HG03460 (cell line): ENCODE measurements at regions not wholly inside any gene's neighbourhood (a gene's known extent, or its start where the extent isn't known, plus 50 kb on each side); places are given as distances from the start of the nearest gene placed in this dataset.
"Not testable (repeated sequence)": the region's sequence is repeated elsewhere in the genome, so short reads cannot be mapped to it uniquely, and the experiment has no call there.

Source experiments
- ATAC-seq: cut with Tn5 transposase; IDR thresholded peaks from one replicate; pipeline ENCODE4 v1.9.1; 2021; ENCODE audit not compliant: unreplicated experiment

GRCh38 chr5:63220244-63220643 lies 641.6 kb downstream of the LRRC70 start:
- no peak for ATAC-seq

- no peak for ATAC-seq
Observed at GRCh38 chr5:63217422-63217821, 638.8 kb downstream of the LRRC70 start.

- ATAC-seq: no peak
Observed at GRCh38 chr5:63213256-63213655, 634.6 kb downstream of the LRRC70 start.

- ATAC-seq: no peak
Observed at GRCh38 chr5:63211448-63212132, 633.0 kb downstream of the LRRC70 start.

- no peak for ATAC-seq
Observed at GRCh38 chr5:63205976-63206375, 627.4 kb downstream of the LRRC70 start.

- no peak for ATAC-seq
Observed at GRCh38 chr5:63201738-63202137, 623.1 kb downstream of the LRRC70 start.

- ATAC-seq: no peak
Observed at GRCh38 chr5:63194126-63194525, 615.5 kb downstream of the LRRC70 start.

- not testable (repeated sequence) for ATAC-seq
Observed at GRCh38 chr5:63180190-63180589, 601.6 kb downstream of the LRRC70 start.

GRCh38 chr5:63175850-63176249 lies 597.2 kb downstream of the LRRC70 start:
- no peak for ATAC-seq

- ATAC-seq: no peak
Observed at GRCh38 chr5:63170486-63170885, 591.9 kb downstream of the LRRC70 start.

GRCh38 chr5:63164838-63165535 lies 586.4 kb downstream of the LRRC70 start:
- ATAC-seq: no peak

- ATAC-seq: no peak
Observed at GRCh38 chr5:63164339-63164738, 585.7 kb downstream of the LRRC70 start.

GRCh38 chr5:63155310-63155631 lies 576.7 kb downstream of the LRRC70 start:
- no peak for ATAC-seq

GRCh38 chr5:63154476-63155309 lies 576.1 kb downstream of the LRRC70 start:
- no peak for ATAC-seq

- no peak for ATAC-seq
Observed at GRCh38 chr5:63152871-63153270, 574.3 kb downstream of the LRRC70 start.

GRCh38 chr5:63145167-63145566 lies 566.5 kb downstream of the LRRC70 start:
- ATAC-seq: no peak

GRCh38 chr5:63141591-63141990 lies 563.0 kb downstream of the LRRC70 start:
- no peak for ATAC-seq

- ATAC-seq: no peak
Observed at GRCh38 chr5:63135291-63135690, 556.7 kb downstream of the LRRC70 start.

GRCh38 chr5:63131626-63132285 lies 553.1 kb downstream of the LRRC70 start:
- no peak for ATAC-seq

- no peak for ATAC-seq
Observed at GRCh38 chr5:63128761-63129160, 550.1 kb downstream of the LRRC70 start.

GRCh38 chr5:63128018-63128417 lies 549.4 kb downstream of the LRRC70 start:
- peak; percentile 65 for ATAC-seq
